ENCODE measurements at regions not wholly inside any gene's neighbourhood (a gene's known extent, or its start where the extent isn't known, plus 50 kb on each side); places are given as distances from the start of the nearest gene placed in this dataset.

DNA sequence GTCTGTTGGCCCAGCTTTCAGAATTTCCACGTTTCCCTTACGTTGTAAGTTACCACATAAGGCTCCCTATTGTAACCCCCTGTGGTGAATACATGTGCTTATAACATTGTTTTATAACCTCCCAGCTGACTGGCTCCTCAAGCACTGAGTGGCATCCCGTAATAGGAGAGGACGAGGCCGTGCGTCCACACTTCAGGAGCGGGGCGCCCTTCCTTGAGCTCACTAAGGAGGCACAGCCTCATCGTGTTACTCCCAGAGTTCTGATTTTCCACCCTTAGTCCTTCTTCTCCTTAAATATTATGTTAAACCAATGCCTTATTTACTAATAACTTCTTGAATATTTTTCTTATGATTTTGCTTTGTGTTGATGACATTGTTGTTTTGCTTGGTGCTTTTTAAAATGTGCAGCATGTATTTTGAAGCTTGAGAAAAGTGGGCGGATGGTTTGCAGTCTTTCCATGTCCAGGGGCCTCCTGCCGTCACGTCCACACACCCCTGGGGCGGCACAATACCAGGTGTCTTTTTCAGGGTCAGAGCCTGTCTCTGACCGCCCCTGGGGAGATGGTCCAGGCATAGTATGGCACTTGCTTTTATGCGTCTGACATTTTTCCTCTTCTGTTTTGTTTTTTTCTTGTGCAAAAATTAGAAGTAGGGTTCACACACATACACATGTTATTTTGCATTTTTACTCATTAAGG lies 181.8 kb downstream of the DLL1 start:
- ATAC-seq (ENCODE audit: insufficient read depth, low read depth) (no peak), DNase-seq (no peak)
- Histone ChIP-seq H3K27me3 (ENCODE audit: insufficient read depth, low read length, poor library complexity) (no peaks in the 10 kb centered on the region), H3K4me1 (ENCODE audit: insufficient read depth, low read length) (no peaks in the 10 kb centered on the region), H4K20me1 (ENCODE audit: insufficient read depth, low read length) (no peaks in the 10 kb centered on the region), H2AFZ (ENCODE audit: low read depth, low read length) (no peak overlapping the region), H3K4me3 (ENCODE audit: low read depth in 1 of 2, low read length in 2 of 2) (no peak overlapping the region), H3K27ac (ENCODE audit: low read length) (no peak overlapping the region), H3K36me3 (ENCODE audit: insufficient read depth, low read length) (no peaks in the 10 kb centered on the region), H3K9me3 (ENCODE audit: insufficient read depth, low read length, severe bottlenecking) (no peaks in the 10 kb centered on the region), H3K9ac (ENCODE audit: low read depth, low read length) (no peak overlapping the region), H3K4me2 (ENCODE audit: insufficient read depth, low read length) (no peak overlapping the region), H3K79me2 (ENCODE audit: insufficient read depth, low read length) (no peaks in the 10 kb centered on the region)
- TF ChIP-seq, protein P1, sequence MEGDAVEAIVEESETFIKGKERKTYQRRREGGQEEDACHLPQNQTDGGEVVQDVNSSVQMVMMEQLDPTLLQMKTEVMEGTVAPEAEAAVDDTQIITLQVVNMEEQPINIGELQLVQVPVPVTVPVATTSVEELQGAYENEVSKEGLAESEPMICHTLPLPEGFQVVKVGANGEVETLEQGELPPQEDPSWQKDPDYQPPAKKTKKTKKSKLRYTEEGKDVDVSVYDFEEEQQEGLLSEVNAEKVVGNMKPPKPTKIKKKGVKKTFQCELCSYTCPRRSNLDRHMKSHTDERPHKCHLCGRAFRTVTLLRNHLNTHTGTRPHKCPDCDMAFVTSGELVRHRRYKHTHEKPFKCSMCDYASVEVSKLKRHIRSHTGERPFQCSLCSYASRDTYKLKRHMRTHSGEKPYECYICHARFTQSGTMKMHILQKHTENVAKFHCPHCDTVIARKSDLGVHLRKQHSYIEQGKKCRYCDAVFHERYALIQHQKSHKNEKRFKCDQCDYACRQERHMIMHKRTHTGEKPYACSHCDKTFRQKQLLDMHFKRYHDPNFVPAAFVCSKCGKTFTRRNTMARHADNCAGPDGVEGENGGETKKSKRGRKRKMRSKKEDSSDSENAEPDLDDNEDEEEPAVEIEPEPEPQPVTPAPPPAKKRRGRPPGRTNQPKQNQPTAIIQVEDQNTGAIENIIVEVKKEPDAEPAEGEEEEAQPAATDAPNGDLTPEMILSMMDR (IDR thresholded peaks at IDR 0.05; ENCODE audit: borderline replicate concordance, extremely low read depth, low read length, poor library complexity, severe bottlenecking), result no peak

DNA sequence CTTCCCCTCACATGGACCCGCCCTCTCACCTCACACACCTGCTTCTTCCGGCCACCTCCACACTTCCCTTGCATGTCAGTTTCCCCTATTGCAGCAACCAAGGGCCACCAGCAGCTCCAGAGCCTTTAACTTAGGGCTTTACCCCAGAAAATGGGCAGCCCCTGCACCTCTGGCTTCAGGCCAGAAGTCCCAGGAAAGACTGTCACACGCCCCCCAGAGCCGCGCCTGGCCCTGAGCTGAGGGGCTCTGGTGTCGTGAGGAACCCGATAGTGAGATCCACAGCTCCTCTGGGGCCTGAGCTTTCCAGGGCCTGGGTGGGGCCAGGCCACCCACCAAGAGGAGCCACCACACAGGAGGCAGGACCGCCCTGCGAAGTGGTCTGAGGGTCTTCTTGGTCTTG lies 182.4 kb downstream of the DLL1 start:
- Histone ChIP-seq H3K9ac (ENCODE audit: low read depth, low read length) (no peak overlapping the region), H3K27me3 (ENCODE audit: insufficient read depth, low read length, poor library complexity) (no peaks in the 10 kb centered on the region), H4K20me1 (ENCODE audit: insufficient read depth, low read length) (no peaks in the 10 kb centered on the region), H3K9me3 (ENCODE audit: insufficient read depth, low read length, severe bottlenecking) (no peaks in the 10 kb centered on the region), H3K36me3 (ENCODE audit: insufficient read depth, low read length) (no peaks in the 10 kb centered on the region), H3K4me1 (ENCODE audit: insufficient read depth, low read length) (no peaks in the 10 kb centered on the region), H3K4me2 (ENCODE audit: insufficient read depth, low read length) (no peak overlapping the region), H2AFZ (ENCODE audit: low read depth, low read length) (no peak overlapping the region), H3K27ac (ENCODE audit: low read length) (no peak overlapping the region), H3K79me2 (ENCODE audit: insufficient read depth, low read length) (no peaks in the 10 kb centered on the region), H3K4me3 (ENCODE audit: low read depth in 1 of 2, low read length in 2 of 2) (no peak overlapping the region)
- TF ChIP-seq, protein P1 (IDR thresholded peaks at IDR 0.05; ENCODE audit: borderline replicate concordance, extremely low read depth, low read length, poor library complexity, severe bottlenecking), result no peak
- no peak for TF ChIP-seq EZH2 (IDR thresholded peaks at IDR 0.05; ENCODE audit: borderline replicate concordance, low read depth, low read length, severe bottlenecking)
- ATAC-seq (ENCODE audit: insufficient read depth, low read depth), result no peak
- no peak for DNase-seq

DNA sequence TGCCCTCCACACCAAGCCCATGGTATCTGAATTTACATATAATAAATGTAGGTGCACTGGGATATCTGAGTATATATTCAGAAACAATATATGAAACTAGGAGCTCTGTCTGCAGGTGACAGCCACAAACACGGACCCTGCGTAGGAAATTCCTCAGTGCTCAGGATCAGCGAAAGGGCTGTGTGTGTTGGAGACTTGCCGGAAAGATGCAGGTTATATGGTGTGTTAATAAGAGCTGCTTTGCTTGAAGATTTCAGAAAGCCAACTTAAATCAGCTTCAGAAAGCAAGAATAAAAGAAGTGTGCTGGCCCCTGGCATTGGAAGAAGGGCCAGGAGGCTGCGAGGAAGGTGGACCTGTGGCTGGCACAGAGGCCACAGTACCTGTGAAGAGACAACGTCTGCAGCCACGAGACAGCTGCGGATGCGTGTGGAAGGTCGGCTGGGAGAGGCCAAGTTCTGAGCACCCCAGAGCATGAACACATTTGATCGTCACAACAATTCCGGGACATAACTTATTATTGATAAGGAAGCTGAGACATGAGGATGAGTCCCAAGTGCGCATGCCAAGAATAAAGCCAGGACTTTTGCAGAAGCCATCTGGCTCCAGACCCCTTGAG lies 183.2 kb downstream of the DLL1 start:
- no peaks in the 10 kb centered on the region for H3K79me2 ChIP-seq (ENCODE audit: insufficient read depth, low read length)
- H3K9ac ChIP-seq (ENCODE audit: low read depth, low read length), result no peak overlapping the region
- no peaks in the 10 kb centered on the region for H3K27me3 ChIP-seq (ENCODE audit: insufficient read depth, low read length, poor library complexity)
- DNase-seq (no peak), ATAC-seq (ENCODE audit: insufficient read depth, low read depth) (no peak)
- no peak overlapping the region for H2AFZ ChIP-seq (ENCODE audit: low read depth, low read length)
- no peaks in the 10 kb centered on the region for H4K20me1 ChIP-seq (ENCODE audit: insufficient read depth, low read length)
- no peak overlapping the region for H3K4me2 ChIP-seq (ENCODE audit: insufficient read depth, low read length)
- TF ChIP-seq, protein P1 (IDR thresholded peaks at IDR 0.05; ENCODE audit: borderline replicate concordance, extremely low read depth, low read length, poor library complexity, severe bottlenecking), result no peak
- TF ChIP-seq EZH2 (IDR thresholded peaks at IDR 0.05; ENCODE audit: borderline replicate concordance, low read depth, low read length, severe bottlenecking), result no peak
- no peaks in the 10 kb centered on the region for H3K4me1 ChIP-seq (ENCODE audit: insufficient read depth, low read length)
- no peak overlapping the region for H3K4me3 ChIP-seq (ENCODE audit: low read depth in 1 of 2, low read length in 2 of 2)
- no peaks in the 10 kb centered on the region for H3K36me3 ChIP-seq (ENCODE audit: insufficient read depth, low read length)
- H3K9me3 ChIP-seq (ENCODE audit: insufficient read depth, low read length, severe bottlenecking), result no peaks in the 10 kb centered on the region
- H3K27ac ChIP-seq (ENCODE audit: low read length), result no peak overlapping the region

Data from DND-41 (cell line).